NCI-H345 (cell line): ENCODE measurements at regions not wholly inside any gene's neighbourhood (a gene's known extent, or its start where the extent isn't known, plus 50 kb on each side); places are given as distances from the start of the nearest gene placed in this dataset.

Experiments used
- DNase-seq: peaks from one replicate; lab custom pipeline; 2025; lab: John Stamatoyannopoulos, UW

DNA sequence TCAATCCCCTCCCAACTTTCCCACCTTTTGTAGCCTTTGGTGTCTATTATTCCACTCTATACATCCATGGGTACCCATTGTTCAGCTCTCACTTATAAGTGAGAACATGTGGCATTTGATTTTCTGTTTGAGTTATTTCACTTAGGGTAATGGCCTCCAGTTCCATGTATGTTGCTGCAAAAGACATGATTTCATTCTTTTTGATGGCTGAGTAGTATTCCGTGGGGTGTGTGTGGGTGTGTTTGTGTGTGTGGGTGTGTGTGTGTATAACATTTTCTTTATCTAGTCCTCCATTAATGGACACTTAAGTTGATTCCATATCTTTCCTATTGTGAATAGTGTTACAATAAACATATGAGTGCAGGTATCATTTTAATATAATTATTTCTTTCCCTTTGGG lies 157.5 kb upstream of the FSTL4 start:
- no peak for DNase-seq

- DNase-seq: no peak
These were observed 151.4 kb upstream of the FSTL4 start for GRCh38 chr5:133763744-133764143.

DNA sequence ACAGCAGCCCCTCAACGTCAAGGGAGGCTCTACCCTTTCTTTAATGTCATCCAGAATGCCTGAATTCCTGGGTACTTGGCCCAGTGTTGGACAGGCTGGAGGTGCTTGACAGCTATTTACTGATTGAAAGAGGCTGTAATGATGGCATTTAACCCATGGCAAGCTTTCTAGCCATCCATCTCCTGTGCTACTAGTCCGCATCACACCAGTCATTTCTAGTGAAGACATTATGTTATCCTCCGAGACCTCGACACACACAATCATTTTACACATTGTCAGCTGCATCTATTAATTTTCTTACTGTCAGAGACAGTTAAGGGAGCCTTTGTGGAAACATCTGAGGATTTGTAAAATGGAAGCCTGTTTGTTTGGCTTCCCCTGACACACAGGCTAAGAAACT lies 149.3 kb upstream of the FSTL4 start:
- no peak for DNase-seq

GRCh38 chr5:133760532-133760931 lies 148.2 kb upstream of the FSTL4 start:
- no peak for DNase-seq

GRCh38 chr5:133758641-133759040 lies 146.3 kb upstream of the FSTL4 start:
- no peak for DNase-seq

DNA sequence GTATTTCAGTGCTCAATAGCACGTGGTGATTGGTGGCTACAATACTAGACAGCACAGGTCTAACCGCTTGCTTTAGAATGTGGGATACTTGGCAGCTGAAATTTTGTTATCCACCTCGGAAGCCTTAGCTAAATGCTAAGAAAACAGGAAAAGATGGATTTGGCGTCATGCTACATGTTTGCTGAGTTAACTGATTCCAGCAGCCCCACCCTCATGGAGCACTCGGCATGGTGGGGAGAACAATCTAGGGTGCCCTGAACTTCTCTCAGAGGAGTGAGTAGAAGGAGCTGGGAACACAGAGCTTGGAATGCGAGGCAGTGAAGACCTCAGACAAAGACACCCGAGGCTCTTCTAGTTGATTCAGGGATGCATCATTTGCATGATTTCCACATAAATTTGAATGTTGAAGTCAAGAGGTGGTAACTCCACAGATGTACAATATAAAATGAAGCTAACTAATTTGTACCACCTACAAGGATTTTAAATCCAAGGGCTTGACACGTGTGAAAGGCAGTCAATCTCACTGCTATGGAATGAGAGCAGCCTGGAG lies 145.1 kb upstream of the FSTL4 start:
- no peak for DNase-seq

- no peak for DNase-seq
These were observed 144.4 kb upstream of the FSTL4 start for GRCh38 chr5:133756756-133757155.

- DNase-seq: no peak
These were observed 143.7 kb upstream of the FSTL4 start for GRCh38 chr5:133756036-133756435.

GRCh38 chr5:133754575-133755169 lies 142.3 kb upstream of the FSTL4 start:
- DNase-seq: peak; percentile 4

DNA sequence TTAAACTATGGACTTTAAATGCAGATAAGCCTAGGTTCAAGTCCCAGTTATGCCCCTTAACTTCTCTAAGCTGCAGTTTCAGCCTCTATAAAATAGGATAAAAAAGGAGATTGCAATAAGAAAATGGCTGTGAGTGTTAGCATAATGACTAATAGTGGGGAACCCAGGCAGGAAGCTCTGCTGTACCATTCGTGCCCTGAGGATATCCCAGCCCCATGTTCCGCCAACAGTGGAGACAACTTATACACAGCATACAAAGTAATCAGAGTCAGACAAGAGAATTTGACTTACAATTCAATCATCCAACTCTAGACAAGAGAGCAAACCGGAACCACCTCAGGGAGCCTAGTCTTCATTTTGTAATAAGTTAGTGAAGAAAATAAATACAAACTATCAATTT lies 141.5 kb upstream of the FSTL4 start:
- no peak for DNase-seq

DNA sequence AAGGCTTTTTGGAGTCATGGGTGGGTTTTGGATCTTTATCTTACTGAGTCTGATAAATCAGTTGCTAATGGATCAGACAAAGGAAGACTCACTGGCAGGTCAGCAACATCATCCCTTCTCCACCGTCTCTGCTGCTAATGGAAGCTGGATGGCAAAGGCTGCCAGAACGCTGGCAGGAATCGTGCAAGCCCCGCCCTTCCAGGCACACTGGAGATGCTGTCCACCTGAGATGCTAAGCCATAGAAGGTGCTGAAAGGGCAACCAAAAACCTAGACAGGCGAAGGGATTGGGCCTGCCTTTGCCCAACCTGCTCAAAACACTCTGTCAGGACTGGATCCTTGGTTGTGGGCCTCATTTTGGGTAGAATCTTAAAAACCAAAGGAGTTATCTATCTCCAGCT lies 139.5 kb upstream of the FSTL4 start:
- DNase-seq: no peak

- DNase-seq: no peak
These were observed 139.1 kb upstream of the FSTL4 start for GRCh38 chr5:133751421-133751820.

- no peak for DNase-seq
These were observed 138.5 kb upstream of the FSTL4 start for GRCh38 chr5:133750856-133751255.

- DNase-seq: no peak
These were observed 138.0 kb upstream of the FSTL4 start for GRCh38 chr5:133750356-133750755.

GRCh38 chr5:133749331-133749985 lies 137.1 kb upstream of the FSTL4 start:
- DNase-seq: no peak

DNA sequence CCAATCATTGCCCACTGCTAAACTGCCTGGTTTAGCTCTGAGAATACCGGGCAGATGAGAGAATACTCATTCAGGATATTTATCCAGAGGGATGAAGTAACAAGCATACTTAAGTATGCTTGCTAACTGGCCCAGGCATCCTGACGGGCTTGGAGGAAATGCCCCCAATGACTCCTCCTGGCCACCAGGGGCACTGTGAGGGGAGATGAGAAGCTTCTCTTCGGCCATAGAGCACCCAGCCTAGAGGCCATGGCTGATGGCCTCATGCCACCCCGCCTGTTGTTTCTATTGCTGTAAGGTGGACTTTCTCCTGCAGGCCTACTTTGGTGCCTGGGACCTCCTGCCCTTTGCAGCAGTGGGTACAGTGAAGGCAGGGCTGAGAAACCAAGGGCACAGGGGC lies 134.5 kb upstream of the FSTL4 start:
- DNase-seq: no peak

GRCh38 chr5:133744960-133745308 lies 132.6 kb upstream of the FSTL4 start:
- DNase-seq: no peak

DNA sequence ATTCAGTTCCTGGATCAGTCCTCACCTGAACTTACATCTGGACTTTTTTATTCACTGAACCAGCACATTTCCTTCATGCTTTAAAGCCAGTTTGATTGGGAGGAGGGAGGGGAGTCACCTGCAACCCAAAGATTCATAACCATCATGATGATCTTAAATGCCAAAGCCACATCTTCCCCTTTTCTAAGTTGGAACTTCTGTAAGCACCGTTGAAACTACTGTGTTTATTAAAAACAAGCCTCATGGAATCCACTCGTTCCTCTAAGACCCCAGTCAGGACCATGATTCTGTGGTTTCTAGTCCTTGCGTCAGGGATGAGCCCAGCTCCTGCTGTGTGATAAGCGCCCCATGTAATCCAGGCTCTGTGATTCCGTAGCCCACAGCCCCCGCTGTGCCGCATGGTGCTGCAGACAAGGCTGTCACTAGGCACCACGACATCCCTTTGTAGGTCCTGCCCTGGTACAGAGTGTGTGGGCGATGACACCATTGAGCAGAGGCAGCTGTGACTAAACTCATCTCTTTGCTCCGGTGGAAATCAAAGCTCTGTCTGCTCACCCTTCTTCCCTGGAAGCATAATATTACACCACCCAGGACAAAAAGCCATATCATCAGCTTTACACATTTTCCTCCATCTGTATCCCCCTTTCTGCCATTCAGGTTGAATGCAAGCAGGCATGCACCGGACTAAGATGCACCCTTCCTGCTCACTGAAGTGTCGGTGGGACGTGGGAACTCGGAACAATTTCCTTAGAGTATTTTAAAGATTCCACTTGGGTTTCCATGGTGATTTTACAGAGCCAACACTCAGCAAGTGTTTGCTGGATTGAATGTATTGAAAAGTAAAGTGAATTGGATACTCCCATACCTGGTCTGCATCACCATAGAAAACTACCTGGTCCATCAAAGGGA lies 132.0 kb upstream of the FSTL4 start:
- no peak for DNase-seq

DNA sequence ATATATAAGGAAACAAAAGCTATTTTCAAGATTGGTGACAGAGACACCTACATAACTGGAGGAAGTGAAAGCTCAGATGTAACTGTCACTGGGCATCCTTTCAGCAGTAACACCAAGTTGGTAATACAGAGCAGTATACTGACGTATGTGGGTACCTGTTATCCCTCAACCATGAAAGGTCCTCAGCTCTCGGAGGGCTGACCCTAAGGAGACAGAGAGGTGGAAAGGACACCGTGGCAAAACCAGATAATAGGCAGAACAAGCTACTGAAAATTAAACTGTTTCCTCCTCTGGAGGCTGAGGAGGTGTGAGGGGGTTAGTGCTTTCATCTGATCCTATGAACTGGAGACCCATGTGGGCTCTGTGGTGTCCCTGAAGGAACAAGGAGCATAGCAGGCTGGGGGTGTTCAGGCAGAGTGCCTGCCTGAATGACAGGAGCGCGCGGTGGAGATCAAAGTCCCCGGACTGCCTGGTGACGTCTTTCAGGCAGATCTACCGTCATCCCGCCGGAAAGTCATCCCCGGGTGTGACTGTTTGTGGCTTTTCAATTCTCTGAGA lies 130.2 kb upstream of the FSTL4 start:
- DNase-seq: no peak

DNA sequence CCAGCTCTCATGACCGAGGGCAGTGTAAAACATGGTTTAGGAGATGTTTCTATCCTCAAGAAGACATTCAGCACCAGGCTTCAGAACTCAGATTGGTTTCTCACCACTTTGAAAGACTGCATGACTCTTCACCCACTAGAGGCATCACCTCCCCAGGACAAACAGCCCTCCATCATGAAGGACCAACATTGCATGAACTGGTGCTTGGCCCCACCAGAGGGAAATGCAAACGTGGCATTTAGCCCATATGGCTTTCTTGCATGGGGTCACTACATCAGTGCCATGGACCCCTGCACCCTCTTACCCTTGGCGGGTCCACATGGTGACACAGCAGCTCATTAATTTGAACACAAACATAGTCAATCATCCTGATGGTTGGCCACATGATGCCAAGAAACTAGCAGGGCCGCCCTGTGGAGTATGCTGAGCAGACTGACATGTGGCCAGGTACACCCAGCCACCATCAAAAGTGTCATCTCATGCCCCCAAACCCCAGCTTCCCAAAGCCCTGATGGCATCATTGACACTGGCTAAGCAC lies 129.5 kb upstream of the FSTL4 start:
- DNase-seq: no peak

- no peak for DNase-seq
These were observed 129.1 kb upstream of the FSTL4 start for GRCh38 chr5:133741396-133741795.

DNA sequence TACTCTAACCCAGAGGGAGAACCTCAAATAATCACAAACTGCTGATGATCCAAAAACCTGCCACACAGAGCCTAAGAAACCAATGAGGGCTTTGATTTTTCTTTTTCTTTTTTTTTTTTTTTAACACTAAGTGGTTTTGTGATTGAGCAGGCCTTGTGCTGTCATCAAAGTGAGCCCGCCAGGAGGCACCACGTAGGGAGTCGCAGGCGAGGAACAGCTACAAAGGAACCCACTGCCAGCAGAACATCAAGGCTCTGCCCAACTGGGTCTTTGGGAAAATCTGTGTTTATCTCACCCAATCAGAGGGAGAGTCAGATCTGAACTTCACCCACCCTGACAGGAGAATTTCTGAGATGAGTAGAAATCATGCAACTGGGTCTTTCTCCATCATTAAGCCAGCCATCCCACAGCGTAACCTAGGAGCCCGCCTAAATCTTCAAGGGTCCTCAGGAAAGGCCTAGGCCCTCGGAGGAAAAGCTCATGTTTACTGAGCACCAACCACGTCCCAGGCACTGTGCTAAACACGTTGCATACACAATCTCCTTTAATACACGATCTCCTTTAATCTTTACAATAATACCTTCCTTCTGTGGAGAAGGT lies 126.9 kb upstream of the FSTL4 start:
- no peak for DNase-seq
